22Rv1 (cell line): ENCODE measurements at regions not wholly inside any gene's neighbourhood (a gene's known extent, or its start where the extent isn't known, plus 50 kb on each side); places are given as distances from the start of the nearest gene placed in this dataset.

Experiments
- H3K27ac ChIP-seq: fragments of 450-650 bp; 2 replicates; pipeline ENCODE4 v1.5.1; 2017
- ZFX ChIP-seq: fragments of 450-650 bp; IDR thresholded peaks from 2 replicates; pipeline ENCODE4 v1.6.1; 2017; ENCODE audit warnings: antibody characterized with exemption, borderline replicate concordance
- TF ChIP-seq, protein P1 (sequence below): fragments of 450-650 bp; IDR thresholded peaks from 2 replicates; pipeline ENCODE4 v1.5.1; 2017; ENCODE audit warnings: mild to moderate bottlenecking

DNA sequence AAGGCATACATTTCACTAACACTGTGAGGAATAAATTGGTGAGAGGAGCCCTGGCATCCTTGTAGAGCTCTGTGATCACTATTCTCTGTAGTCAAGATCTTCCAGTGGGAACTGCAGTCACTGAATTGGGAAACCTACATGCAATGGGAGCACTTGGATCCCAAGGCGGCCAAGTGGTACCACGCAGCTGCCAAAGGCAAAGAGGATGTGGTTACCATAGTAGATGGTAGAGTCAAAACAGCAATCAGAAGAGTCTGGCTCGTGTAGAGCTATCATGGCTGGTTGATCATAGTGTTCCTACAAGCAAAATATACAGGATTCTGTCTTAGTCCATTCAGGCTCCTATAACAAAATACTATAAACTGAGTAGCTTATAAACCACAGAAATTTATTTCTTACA, 849.7 kb downstream of the ROBO2 start:
- H3K27ac ChIP-seq = no peak overlapping the region
- no peak for TF ChIP-seq ZFX
- TF ChIP-seq, protein P1, sequence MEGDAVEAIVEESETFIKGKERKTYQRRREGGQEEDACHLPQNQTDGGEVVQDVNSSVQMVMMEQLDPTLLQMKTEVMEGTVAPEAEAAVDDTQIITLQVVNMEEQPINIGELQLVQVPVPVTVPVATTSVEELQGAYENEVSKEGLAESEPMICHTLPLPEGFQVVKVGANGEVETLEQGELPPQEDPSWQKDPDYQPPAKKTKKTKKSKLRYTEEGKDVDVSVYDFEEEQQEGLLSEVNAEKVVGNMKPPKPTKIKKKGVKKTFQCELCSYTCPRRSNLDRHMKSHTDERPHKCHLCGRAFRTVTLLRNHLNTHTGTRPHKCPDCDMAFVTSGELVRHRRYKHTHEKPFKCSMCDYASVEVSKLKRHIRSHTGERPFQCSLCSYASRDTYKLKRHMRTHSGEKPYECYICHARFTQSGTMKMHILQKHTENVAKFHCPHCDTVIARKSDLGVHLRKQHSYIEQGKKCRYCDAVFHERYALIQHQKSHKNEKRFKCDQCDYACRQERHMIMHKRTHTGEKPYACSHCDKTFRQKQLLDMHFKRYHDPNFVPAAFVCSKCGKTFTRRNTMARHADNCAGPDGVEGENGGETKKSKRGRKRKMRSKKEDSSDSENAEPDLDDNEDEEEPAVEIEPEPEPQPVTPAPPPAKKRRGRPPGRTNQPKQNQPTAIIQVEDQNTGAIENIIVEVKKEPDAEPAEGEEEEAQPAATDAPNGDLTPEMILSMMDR = no peak

DNA sequence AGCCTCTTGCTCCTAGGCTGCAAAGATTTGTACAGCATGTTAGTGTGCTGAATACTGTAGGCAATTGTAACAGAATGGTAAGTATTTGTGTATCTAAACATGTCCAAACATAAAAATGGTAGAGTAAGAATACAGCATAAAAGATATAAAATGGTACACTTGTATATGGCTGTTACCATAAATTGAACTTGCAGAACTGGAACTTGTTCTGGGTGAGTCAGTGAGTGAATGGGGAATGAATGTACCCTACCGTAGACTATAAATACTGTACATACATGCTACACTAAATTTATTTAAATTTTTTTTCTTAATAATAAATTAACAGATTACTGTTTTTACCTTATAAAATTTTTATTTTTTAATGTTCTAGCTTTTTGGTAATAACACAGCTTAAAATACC, 858.7 kb downstream of the ROBO2 start:
- no peak for TF ChIP-seq ZFX
- TF ChIP-seq, protein P1 = no peak
- no peak overlapping the region for H3K27ac ChIP-seq

DNA sequence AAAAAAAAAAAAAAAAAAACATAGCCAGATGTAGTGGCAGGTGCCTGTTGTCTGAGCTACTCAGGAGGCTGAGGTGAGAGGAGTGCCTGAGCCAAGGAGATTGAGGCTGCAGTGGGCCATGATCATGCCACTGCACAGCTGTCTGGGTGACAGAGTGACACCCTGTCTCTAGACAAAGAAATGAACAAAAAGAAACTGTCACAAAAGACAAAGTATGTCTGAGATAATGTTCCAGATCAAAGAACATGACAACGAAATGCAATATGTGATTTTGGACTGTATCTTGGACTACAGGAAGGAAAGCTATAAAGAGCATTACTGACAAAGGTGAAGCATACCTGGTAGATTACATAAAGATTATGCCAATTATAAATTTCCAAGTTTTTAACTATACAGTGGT, 862.8 kb downstream of the ROBO2 start:
- no peak for TF ChIP-seq ZFX
- TF ChIP-seq, protein P1 = no peak
- H3K27ac ChIP-seq = no peak overlapping the region

DNA sequence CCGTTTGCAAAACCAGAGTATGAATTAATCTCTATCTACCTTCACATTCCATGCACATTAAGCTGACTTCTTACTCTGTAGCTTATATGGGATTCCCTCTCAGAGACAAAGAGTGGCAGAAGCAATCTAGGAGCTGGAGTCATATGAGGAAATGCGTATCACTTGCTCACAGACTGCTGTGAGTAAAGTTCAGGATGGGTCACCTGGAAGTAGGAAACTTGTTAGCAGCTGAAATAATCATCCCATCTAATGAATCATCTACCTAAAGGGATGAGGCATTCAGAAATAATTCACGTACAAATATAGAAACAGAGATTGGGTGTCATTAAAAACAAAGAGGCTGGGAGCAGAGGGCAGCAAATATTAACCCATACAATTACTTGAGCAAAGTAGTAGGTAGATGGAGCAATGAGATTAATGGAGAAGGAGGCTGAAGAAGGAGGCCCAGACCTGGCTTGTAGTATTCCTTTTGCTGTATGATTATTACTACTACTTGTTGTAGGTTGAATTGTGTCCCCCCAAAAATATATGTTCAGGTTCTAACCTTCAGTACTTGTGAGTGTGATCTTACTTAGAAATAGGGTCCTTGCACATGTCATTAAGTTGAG, 866.3 kb downstream of the ROBO2 start:
- H3K27ac ChIP-seq = no peak overlapping the region
- no peak for TF ChIP-seq ZFX
- TF ChIP-seq, protein P1 = no peak

DNA sequence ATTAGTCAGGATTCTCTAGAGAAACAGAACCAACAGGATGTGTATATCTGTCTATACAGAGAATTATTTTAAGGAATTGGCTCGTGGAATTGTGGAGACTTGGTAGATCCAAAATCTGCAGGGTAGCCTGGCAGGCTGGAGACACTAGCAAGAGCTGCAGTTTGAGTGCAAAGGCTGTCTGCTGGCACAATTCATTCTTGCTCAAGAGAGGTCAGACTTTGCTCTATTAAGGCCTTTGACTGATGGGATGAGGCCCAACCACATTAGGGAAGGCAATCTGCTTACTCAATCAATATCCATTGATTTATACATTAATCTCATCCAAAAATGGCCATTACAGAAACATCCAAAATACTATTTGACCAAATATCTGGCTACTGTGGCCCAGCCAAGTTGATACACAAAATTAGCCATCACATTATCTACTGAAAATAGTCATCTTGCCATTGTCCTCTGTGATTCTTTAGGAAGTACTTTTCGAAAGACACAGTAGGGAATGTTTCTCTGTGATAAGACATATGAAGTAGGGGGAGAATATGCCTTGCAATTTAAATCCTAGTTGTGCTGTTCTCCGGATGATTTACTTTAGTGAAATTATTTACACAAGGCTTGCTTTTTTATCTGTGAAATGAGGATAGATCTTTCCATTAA, 873.8 kb downstream of the ROBO2 start:
- TF ChIP-seq ZFX = no peak
- TF ChIP-seq, protein P1 = no peak
- no peak overlapping the region for H3K27ac ChIP-seq

DNA sequence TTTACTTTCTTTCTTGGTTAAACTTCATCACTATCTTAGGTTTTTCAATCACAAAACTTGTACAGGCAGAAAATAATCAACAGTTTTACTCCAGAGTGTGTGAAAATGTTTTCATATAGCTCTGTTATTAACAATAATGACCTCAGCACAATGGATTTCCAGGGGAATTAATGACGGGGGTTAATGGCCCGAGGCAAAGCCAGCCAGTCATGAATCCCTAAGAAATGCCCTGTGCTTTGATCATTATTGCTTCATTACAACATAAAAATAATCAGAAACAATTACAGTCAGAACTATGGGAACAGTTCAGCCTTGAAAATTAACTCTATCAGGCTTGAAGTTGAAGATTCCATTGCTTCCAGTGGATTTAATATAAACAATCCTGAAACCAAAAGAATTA, 875.4 kb downstream of the ROBO2 start:
- TF ChIP-seq, protein P1 = no peak
- TF ChIP-seq ZFX = no peak
- no peak overlapping the region for H3K27ac ChIP-seq

DNA sequence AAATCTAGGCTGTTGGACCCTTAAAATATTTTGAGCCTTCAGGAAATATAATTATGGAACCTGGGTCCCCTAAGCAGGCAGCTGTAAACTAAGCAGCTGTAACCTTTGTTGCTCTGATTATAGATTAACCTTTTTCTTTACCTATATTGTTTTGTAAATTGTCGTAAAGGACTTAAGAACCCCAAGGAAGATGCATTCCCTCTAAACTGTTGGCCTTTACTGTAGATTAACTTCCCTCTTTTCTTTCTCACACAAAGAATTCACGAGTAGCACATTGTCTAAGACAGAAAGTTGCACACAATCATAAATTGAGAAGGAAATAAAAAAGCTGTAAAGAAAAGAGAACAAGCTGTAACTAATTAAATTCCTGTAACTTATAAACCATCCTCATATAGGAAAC, 877.3 kb downstream of the ROBO2 start:
- no peak overlapping the region for H3K27ac ChIP-seq
- TF ChIP-seq, protein P1 = no peak
- no peak for TF ChIP-seq ZFX
